Astrocyte (in vitro differentiated cells and primary cell): ENCODE measurements at regions not wholly inside any gene's neighbourhood (a gene's known extent, or its start where the extent isn't known, plus 50 kb on each side); places are given as distances from the start of the nearest gene placed in this dataset.

Experiments used
- DNase-seq: peaks from one replicate; pipeline ENCODE4 v3.0.0-alpha.2; 2010; ENCODE audit warnings: low read depth
- FAIRE-seq: peaks from 2 replicates; lab custom pipeline; 2011; peaks lifted over from hg19 to GRCh38; lab: Jason Lieb, UNC
- H2AFZ ChIP-seq: 2 replicates; pipeline ENCODE4 v1.6.0; 2012; ENCODE audit warnings: low read depth, low read length, inconsistent platforms
- H3K27ac ChIP-seq: 2 replicates; pipeline ENCODE4 v1.5.1; 2011; ENCODE audit warnings: low read depth, low read length, inconsistent platforms
- H3K27me3 ChIP-seq: 2 replicates; pipeline ENCODE4 v1.6.0; 2011; ENCODE audit warnings: low read length, inconsistent platforms; ENCODE audit not compliant: insufficient read depth
- H3K36me3 ChIP-seq: 2 replicates; pipeline ENCODE4 v1.5.1; 2011; ENCODE audit warnings: low read length, inconsistent platforms; ENCODE audit not compliant: insufficient read depth
- H3K4me1 ChIP-seq: 2 replicates; pipeline ENCODE4 v1.5.1; 2011; ENCODE audit warnings: low read length, inconsistent platforms; ENCODE audit not compliant: insufficient read depth
- H3K4me2 ChIP-seq: 2 replicates; pipeline ENCODE4 v1.6.0; 2012; ENCODE audit warnings: low read length, inconsistent platforms
- H3K4me3 ChIP-seq: 2 replicates; pipeline ENCODE4 v1.5.1; 2011; ENCODE audit warnings: low read depth, mild to moderate bottlenecking, low read length, inconsistent platforms; ENCODE audit not compliant: insufficient read depth
- H3K79me2 ChIP-seq: 2 replicates; pipeline ENCODE4 v1.6.0; 2012; ENCODE audit warnings: mild to moderate bottlenecking, low read length, inconsistent platforms; ENCODE audit not compliant: insufficient read depth
- H3K9ac ChIP-seq: 2 replicates; pipeline ENCODE4 v1.6.0; 2012; ENCODE audit warnings: mild to moderate bottlenecking, low read length, inconsistent platforms
- H3K9me3 ChIP-seq: 2 replicates; pipeline ENCODE4 v1.5.1; 2012; ENCODE audit warnings: low read depth, mild to moderate bottlenecking, low read length, inconsistent platforms; ENCODE audit not compliant: insufficient read depth
- H4K20me1 ChIP-seq: 2 replicates; pipeline ENCODE4 v1.6.0; 2012; ENCODE audit warnings: low read length, inconsistent platforms; ENCODE audit not compliant: insufficient read depth
- H3K27ac Mint-ChIP-seq: one replicate; pipeline ENCODE4 v1.8.0; 2021; ENCODE audit warnings: mild to moderate bottlenecking, mixed read lengths; ENCODE audit not compliant: unreplicated experiment
- H3K27me3 Mint-ChIP-seq: one replicate; pipeline ENCODE4 v1.8.0; 2021; ENCODE audit warnings: low read depth, mixed read lengths; ENCODE audit not compliant: unreplicated experiment
- H3K36me3 Mint-ChIP-seq: one replicate; pipeline ENCODE4 v1.8.0; 2021; ENCODE audit warnings: low read depth, mixed read lengths; ENCODE audit not compliant: unreplicated experiment
- H3K4me1 Mint-ChIP-seq: one replicate; pipeline ENCODE4 v1.8.0; 2021; ENCODE audit warnings: low read depth, mixed read lengths; ENCODE audit not compliant: unreplicated experiment
- H3K4me3 Mint-ChIP-seq: one replicate; pipeline ENCODE4 v1.8.0; 2021; ENCODE audit warnings: mild to moderate bottlenecking, moderate library complexity, mixed read lengths; ENCODE audit not compliant: unreplicated experiment
- H3K9me3 Mint-ChIP-seq: one replicate; pipeline ENCODE4 v1.8.0; 2021; ENCODE audit warnings: mild to moderate bottlenecking, mixed read lengths; ENCODE audit not compliant: unreplicated experiment
- CTCF ChIP-seq: IDR thresholded peaks from 2 replicates; pipeline ENCODE4 v1.5.1; 2011; ENCODE audit warnings: low read depth, mild to moderate bottlenecking, inconsistent platforms, low read length, moderate library complexity; ENCODE audit not compliant: insufficient read depth
- EZH2 ChIP-seq: IDR thresholded peaks from 2 replicates; pipeline ENCODE4 v1.6.1; 2012; ENCODE audit warnings: mild to moderate bottlenecking, low read length, inconsistent platforms; ENCODE audit not compliant: insufficient read depth

GRCh38 chr10:2120746-2121145 lies 383.4 kb upstream of the ADARB2 start:
- no peak overlapping the region for H3K4me3 ChIP-seq
- no peak overlapping the region for H3K4me2 ChIP-seq
- H3K27me3 ChIP-seq: no peaks in the 10 kb centered on the region
- no peaks in the 10 kb centered on the region for H4K20me1 ChIP-seq
- peaks cover 6% of the 10 kb centered on the region for H3K9me3 Mint-ChIP-seq
- H3K4me3 Mint-ChIP-seq: no peak overlapping the region
- FAIRE-seq (no peak), DNase-seq (no peak)
- H3K9me3 ChIP-seq: no peaks in the 10 kb centered on the region
- no peaks in the 10 kb centered on the region for H3K4me1 ChIP-seq
- H3K4me1 Mint-ChIP-seq: peaks cover 35% of the 10 kb centered on the region
- H3K36me3 ChIP-seq: no peaks in the 10 kb centered on the region
- H3K79me2 ChIP-seq: no peaks in the 10 kb centered on the region
- H2AFZ ChIP-seq: no peak overlapping the region
- no peaks in the 10 kb centered on the region for H3K27me3 Mint-ChIP-seq
- no peak overlapping the region for H3K27ac ChIP-seq
- no peak overlapping the region for H3K9ac ChIP-seq
- TF ChIP-seq EZH2: no peak
- TF ChIP-seq CTCF: no peak
- H3K36me3 Mint-ChIP-seq: peaks cover 2% of the 10 kb centered on the region
- H3K27ac Mint-ChIP-seq: no peak overlapping the region

DNA sequence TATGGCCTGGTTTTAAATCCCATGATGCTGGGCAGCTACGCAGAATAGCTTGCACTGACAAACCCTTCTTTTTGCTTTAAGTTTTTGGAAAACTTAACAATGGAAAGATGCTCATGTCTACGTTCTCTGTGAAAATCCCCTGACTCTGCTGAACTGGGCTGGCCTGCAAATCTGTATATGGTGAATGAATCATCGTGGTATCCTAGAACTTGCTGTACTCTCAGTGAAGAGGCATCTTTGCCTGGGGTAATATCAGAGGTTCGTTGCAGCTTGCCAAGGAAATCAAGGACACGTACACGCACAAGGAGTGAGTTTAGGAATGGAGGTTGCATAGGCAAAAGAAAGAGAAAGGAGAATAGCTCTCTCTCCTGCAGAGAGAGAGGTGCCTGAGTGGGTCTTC lies 382.0 kb upstream of the ADARB2 start:
- Histone ChIP-seq H3K79me2 (no peaks in the 10 kb centered on the region), H3K9me3 (no peaks in the 10 kb centered on the region), H2AFZ (no peak overlapping the region), H3K27ac (no peak overlapping the region), H4K20me1 (no peaks in the 10 kb centered on the region), H3K9ac (no peak overlapping the region), H3K4me3 (no peak overlapping the region), H3K4me1 (no peaks in the 10 kb centered on the region), H3K27me3 (no peaks in the 10 kb centered on the region), H3K4me2 (peak overlapping the region; percentile 26), H3K36me3 (no peaks in the 10 kb centered on the region)
- FAIRE-seq: no peak
- Mint-ChIP-seq H3K27ac (no peak overlapping the region), H3K4me1 (peaks cover 35% of the 10 kb centered on the region), H3K27me3 (no peaks in the 10 kb centered on the region), H3K4me3 (no peak overlapping the region), H3K9me3 (peaks cover 6% of the 10 kb centered on the region), H3K36me3 (peaks cover 2% of the 10 kb centered on the region)
- TF ChIP-seq CTCF (no peak), EZH2 (no peak)
- peak; percentile 65 for DNase-seq

GRCh38 chr10:2118201-2118600 lies 380.9 kb upstream of the ADARB2 start:
- Histone ChIP-seq H3K9me3 (no peaks in the 10 kb centered on the region), H3K27ac (no peak overlapping the region), H3K9ac (no peak overlapping the region), H3K4me3 (no peak overlapping the region), H3K36me3 (no peaks in the 10 kb centered on the region), H4K20me1 (no peaks in the 10 kb centered on the region), H3K79me2 (no peaks in the 10 kb centered on the region), H2AFZ (no peak overlapping the region), H3K27me3 (no peaks in the 10 kb centered on the region), H3K4me2 (no peak overlapping the region), H3K4me1 (no peaks in the 10 kb centered on the region)
- peaks cover 35% of the 10 kb centered on the region for H3K4me1 Mint-ChIP-seq
- TF ChIP-seq CTCF: no peak
- no peak for TF ChIP-seq EZH2
- H3K9me3 Mint-ChIP-seq: peaks cover 6% of the 10 kb centered on the region
- no peaks in the 10 kb centered on the region for H3K27me3 Mint-ChIP-seq
- H3K4me3 Mint-ChIP-seq: no peak overlapping the region
- no peak for FAIRE-seq
- no peak for DNase-seq
- peaks cover 2% of the 10 kb centered on the region for H3K36me3 Mint-ChIP-seq
- no peak overlapping the region for H3K27ac Mint-ChIP-seq
